ENCODE measurements at regions not wholly inside any gene's neighbourhood (a gene's known extent, or its start where the extent isn't known, plus 50 kb on each side); places are given as distances from the start of the nearest gene placed in this dataset.

- H3K27ac Mint-ChIP-seq (ENCODE audit: unreplicated experiment): no peak overlapping the region
- H3K4me3 Mint-ChIP-seq (ENCODE audit: unreplicated experiment): no peak overlapping the region
- no peaks in the 10 kb centered on the region for H3K9me3 Mint-ChIP-seq (ENCODE audit: unreplicated experiment)
- no peaks in the 10 kb centered on the region for H3K36me3 Mint-ChIP-seq (ENCODE audit: low read depth, unreplicated experiment)
- no peak for DNase-seq (ENCODE audit: low spot score)
- no peak for TF ChIP-seq CTCF (IDR thresholded peaks at IDR 0.05; ENCODE audit: unreplicated experiment)
- no peaks in the 10 kb centered on the region for H3K4me1 Mint-ChIP-seq (ENCODE audit: unreplicated experiment)
- H3K27me3 Mint-ChIP-seq (ENCODE audit: unreplicated experiment): peaks cover 2% of the 10 kb centered on the region
Measured at GRCh38 chr16:73302942-73303341, 255.0 kb upstream of the ZFHX3 start.

DNA sequence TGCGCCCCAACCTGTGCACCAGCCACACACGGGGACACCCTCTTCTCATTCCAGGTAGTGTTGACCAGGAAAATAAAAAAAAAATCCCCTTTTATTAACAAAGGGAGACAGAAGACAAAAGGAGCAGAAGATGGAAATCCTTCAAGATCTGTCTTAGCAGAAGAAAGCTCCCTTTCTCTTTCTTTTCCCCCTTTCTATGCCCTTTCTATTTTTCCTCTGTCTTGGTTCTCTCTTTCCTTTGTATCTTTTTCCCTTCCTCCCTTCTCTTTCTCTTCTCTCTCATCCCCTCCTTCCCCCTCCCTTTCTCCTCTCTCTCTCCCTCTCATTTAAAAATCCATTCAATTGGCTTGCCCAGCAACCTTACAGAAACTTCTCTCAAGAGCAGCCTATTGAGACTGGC is 254.1 kb upstream of the ZFHX3 start:
- Mint-ChIP-seq H3K4me1 (ENCODE audit: unreplicated experiment) (no peaks in the 10 kb centered on the region), H3K27ac (ENCODE audit: unreplicated experiment) (no peak overlapping the region), H3K9me3 (ENCODE audit: unreplicated experiment) (no peaks in the 10 kb centered on the region), H3K27me3 (ENCODE audit: unreplicated experiment) (peaks cover 2% of the 10 kb centered on the region), H3K36me3 (ENCODE audit: low read depth, unreplicated experiment) (no peaks in the 10 kb centered on the region), H3K4me3 (ENCODE audit: unreplicated experiment) (no peak overlapping the region)
- TF ChIP-seq CTCF (IDR thresholded peaks at IDR 0.05; ENCODE audit: unreplicated experiment): no peak
- no peak for DNase-seq (ENCODE audit: low spot score)

DNA sequence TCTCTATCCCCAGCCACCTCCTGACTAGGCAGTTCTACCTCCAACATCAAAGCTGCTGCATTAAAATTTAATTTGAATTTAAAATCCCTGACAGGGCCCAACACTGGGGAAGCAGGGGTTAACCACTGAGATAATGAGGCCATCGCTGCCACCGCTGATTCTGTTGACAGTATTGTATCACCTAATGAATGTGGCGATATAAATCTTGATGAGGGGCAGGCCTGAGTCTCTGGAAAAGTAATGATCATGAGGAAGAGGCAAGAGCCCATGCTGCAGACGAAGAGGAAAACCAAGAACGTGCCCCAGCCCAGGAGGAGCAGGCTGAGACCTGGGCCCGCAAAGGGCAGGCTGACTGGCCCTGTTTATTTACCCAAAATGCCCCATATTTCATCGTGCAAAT is 251.4 kb upstream of the ZFHX3 start:
- no peak for TF ChIP-seq CTCF (IDR thresholded peaks at IDR 0.05; ENCODE audit: unreplicated experiment)

DNA sequence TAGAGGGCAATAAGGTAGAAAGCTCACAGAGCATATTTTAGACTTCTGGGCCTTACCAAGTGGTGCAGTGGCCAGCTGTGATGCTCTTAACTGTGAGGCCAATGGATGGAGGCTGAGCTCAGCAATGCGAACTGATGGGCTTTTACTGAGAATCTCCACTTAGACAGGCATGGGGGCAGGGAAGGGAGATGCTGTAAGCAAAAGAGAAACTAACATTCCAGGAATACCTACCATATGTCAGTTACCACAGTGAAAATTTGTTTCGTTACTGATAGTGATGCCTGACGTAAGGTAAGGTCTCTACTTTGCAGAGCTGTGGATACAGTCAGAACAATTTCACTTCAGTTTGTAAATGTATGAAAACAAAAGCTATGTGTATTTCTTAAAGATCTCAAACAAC is 250.6 kb upstream of the ZFHX3 start:
- Mint-ChIP-seq H3K4me1 (ENCODE audit: unreplicated experiment) (no peaks in the 10 kb centered on the region), H3K27me3 (ENCODE audit: unreplicated experiment) (no peaks in the 10 kb centered on the region), H3K9me3 (ENCODE audit: unreplicated experiment) (no peaks in the 10 kb centered on the region), H3K4me3 (ENCODE audit: unreplicated experiment) (no peak overlapping the region), H3K36me3 (ENCODE audit: low read depth, unreplicated experiment) (no peaks in the 10 kb centered on the region), H3K27ac (ENCODE audit: unreplicated experiment) (no peak overlapping the region)
- no peak for DNase-seq (ENCODE audit: low spot score)
- TF ChIP-seq CTCF (IDR thresholded peaks at IDR 0.05; ENCODE audit: unreplicated experiment): no peak

More for the DNA sequence above, 251.4 kb upstream of the ZFHX3 start:
- H3K36me3 Mint-ChIP-seq (ENCODE audit: low read depth, unreplicated experiment): no peaks in the 10 kb centered on the region
- no peaks in the 10 kb centered on the region for H3K9me3 Mint-ChIP-seq (ENCODE audit: unreplicated experiment)
- H3K4me1 Mint-ChIP-seq (ENCODE audit: unreplicated experiment): no peaks in the 10 kb centered on the region
- DNase-seq (ENCODE audit: low spot score): no peak
- no peak overlapping the region for H3K4me3 Mint-ChIP-seq (ENCODE audit: unreplicated experiment)
- no peaks in the 10 kb centered on the region for H3K27me3 Mint-ChIP-seq (ENCODE audit: unreplicated experiment)
- no peak overlapping the region for H3K27ac Mint-ChIP-seq (ENCODE audit: unreplicated experiment)

DNA sequence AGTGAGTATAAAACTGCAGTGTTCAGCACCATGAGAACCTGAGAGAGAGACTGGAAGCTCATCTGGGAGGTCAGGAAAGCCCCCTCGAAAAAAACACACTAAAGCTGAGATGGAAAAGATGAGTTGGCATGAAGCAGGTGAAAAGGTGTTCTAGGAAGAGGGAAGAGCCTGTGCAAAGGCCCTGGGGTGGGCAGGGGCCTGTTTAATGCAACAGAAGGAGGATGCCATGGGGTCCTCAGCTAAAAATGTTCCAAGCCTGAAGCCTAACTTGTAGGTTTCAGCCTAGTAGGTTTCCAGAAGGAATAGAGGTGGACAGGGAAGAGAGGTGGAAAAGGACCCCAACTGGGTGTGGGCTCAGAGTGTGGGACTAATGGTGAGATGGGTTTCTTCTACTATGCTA is 242.3 kb upstream of the ZFHX3 start:
- H3K4me1 Mint-ChIP-seq (ENCODE audit: unreplicated experiment): no peaks in the 10 kb centered on the region
- TF ChIP-seq CTCF (IDR thresholded peaks at IDR 0.05; ENCODE audit: unreplicated experiment): no peak
- H3K4me3 Mint-ChIP-seq (ENCODE audit: unreplicated experiment): no peak overlapping the region
- H3K36me3 Mint-ChIP-seq (ENCODE audit: low read depth, unreplicated experiment): no peaks in the 10 kb centered on the region
- H3K27ac Mint-ChIP-seq (ENCODE audit: unreplicated experiment): no peak overlapping the region
- H3K27me3 Mint-ChIP-seq (ENCODE audit: unreplicated experiment): peaks cover 3% of the 10 kb centered on the region
- no peak for DNase-seq (ENCODE audit: low spot score)
- H3K9me3 Mint-ChIP-seq (ENCODE audit: unreplicated experiment): no peaks in the 10 kb centered on the region
